NCI-H2227 (cell line): ENCODE measurements at regions not wholly inside any gene's neighbourhood (a gene's known extent, or its start where the extent isn't known, plus 50 kb on each side); places are given as distances from the start of the nearest gene placed in this dataset.
"Not testable (repeated sequence)": the region's sequence is repeated elsewhere in the genome, so short reads cannot be mapped to it uniquely, and the experiment has no call there.

ENCODE experiments used
- DNase-seq: peaks from one replicate; lab custom pipeline; 2025; ENCODE audit not compliant: unreplicated experiment; lab: John Stamatoyannopoulos, UW

- DNase-seq: no peak
Observed at GRCh38 chr10:36564433-36564832, 561.0 kb upstream of the ANKRD30A start.

GRCh38 chr10:36559412-36560400, 565.7 kb upstream of the ANKRD30A start:
- DNase-seq: no peak

GRCh38 chr10:36556468-36556867, 568.9 kb upstream of the ANKRD30A start:
- DNase-seq: no peak

- DNase-seq: no peak
Observed at GRCh38 chr10:36555036-36555435, 570.4 kb upstream of the ANKRD30A start.

- no peak for DNase-seq
Observed at GRCh38 chr10:36547965-36548364, 577.4 kb upstream of the ANKRD30A start.

GRCh38 chr10:36542493-36542892, 582.9 kb upstream of the ANKRD30A start:
- no peak for DNase-seq

GRCh38 chr10:36540611-36541010, 584.8 kb upstream of the ANKRD30A start:
- no peak for DNase-seq

- DNase-seq: no peak
Observed at GRCh38 chr10:36538953-36539586, 586.3 kb upstream of the ANKRD30A start.

GRCh38 chr10:36534471-36535002, 590.9 kb upstream of the ANKRD30A start:
- no peak for DNase-seq

- no peak for DNase-seq
Observed at GRCh38 chr10:36533861-36534260, 591.5 kb upstream of the ANKRD30A start.

GRCh38 chr10:36533316-36533715, 592.1 kb upstream of the ANKRD30A start:
- DNase-seq: no peak

- DNase-seq: no peak
Observed at GRCh38 chr10:36531621-36532020, 593.8 kb upstream of the ANKRD30A start.

GRCh38 chr10:36526033-36526432, 599.4 kb upstream of the ANKRD30A start:
- no peak for DNase-seq

- not testable (repeated sequence) for DNase-seq
Observed at GRCh38 chr10:36524126-36524525, 601.3 kb upstream of the ANKRD30A start.

GRCh38 chr10:36519909-36520308, 605.5 kb upstream of the ANKRD30A start:
- DNase-seq: no peak

- no peak for DNase-seq
Observed at GRCh38 chr10:36516281-36516680, 609.1 kb upstream of the ANKRD30A start.

GRCh38 chr10:36515319-36515718, 610.1 kb upstream of the ANKRD30A start:
- DNase-seq: no peak

GRCh38 chr10:36507715-36508114, 617.7 kb upstream of the ANKRD30A start:
- no peak for DNase-seq

- DNase-seq: no peak
Observed at GRCh38 chr10:36506697-36507496, 618.5 kb upstream of the ANKRD30A start.

GRCh38 chr10:36506261-36506660, 619.1 kb upstream of the ANKRD30A start:
- no peak for DNase-seq

- DNase-seq: no peak
Observed at GRCh38 chr10:36504758-36505157, 620.6 kb upstream of the ANKRD30A start.
